ENCODE measurements at regions not wholly inside any gene's neighbourhood (a gene's known extent, or its start where the extent isn't known, plus 50 kb on each side); places are given as distances from the start of the nearest gene placed in this dataset.

DNA sequence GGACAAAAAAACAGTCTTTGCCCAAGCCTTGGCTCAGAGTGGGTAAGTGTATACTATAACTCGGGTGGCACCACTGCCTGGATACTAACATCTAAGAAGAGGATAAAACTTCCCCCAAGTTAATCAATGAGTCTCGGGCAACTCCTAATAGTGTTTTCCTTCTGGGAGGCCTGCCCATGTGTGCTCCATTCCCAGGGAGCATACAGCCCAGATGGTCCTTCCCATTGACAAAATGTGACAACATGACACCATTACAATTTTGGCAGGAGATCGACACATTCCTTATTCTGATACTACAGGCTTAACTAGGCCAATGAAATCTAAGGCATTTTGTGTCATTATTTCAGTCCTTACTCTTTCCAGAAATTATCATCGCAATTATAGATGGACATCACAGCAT lies 52.7 kb upstream of the CRIM1 start:
- Histone ChIP-seq H3K27me3 (ENCODE audit: low read depth) (no peaks in the 10 kb centered on the region), H3K9me3 (replicated peaks) (no peaks in the 10 kb centered on the region), H3K4me1 (no peaks in the 10 kb centered on the region), H3K4me3 (no peak overlapping the region), H3K27ac (replicated peaks) (no peak overlapping the region), H3K36me3 (no peaks in the 10 kb centered on the region)
- intact Hi-C loops (cut with micrococcal nuclease) = no loop called here
- no peak for DNase-seq
- TF ChIP-seq, protein P1, sequence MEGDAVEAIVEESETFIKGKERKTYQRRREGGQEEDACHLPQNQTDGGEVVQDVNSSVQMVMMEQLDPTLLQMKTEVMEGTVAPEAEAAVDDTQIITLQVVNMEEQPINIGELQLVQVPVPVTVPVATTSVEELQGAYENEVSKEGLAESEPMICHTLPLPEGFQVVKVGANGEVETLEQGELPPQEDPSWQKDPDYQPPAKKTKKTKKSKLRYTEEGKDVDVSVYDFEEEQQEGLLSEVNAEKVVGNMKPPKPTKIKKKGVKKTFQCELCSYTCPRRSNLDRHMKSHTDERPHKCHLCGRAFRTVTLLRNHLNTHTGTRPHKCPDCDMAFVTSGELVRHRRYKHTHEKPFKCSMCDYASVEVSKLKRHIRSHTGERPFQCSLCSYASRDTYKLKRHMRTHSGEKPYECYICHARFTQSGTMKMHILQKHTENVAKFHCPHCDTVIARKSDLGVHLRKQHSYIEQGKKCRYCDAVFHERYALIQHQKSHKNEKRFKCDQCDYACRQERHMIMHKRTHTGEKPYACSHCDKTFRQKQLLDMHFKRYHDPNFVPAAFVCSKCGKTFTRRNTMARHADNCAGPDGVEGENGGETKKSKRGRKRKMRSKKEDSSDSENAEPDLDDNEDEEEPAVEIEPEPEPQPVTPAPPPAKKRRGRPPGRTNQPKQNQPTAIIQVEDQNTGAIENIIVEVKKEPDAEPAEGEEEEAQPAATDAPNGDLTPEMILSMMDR (IDR thresholded peaks at IDR 0.05; ENCODE audit: borderline replicate concordance) = no peak

DNA sequence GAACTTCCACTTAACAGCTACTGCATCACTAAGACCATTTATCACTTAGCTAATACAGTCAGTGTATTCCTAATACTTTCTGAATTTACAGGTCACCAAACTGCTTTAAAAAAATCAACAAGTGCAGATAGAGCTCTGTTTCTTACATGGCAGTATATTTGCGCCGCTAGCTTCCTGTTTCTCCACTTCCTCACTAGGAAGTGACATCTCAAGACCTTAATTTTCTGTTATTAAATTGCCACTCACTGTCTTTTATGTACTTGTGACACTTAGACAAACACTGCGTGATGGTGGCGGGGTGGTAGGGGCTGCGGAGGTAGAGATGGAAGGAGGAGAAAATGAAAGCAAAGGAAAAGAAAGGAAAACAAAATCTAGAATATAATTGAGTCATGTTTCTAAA lies 53.7 kb upstream of the CRIM1 start:
- H3K27me3 ChIP-seq (ENCODE audit: low read depth) = no peaks in the 10 kb centered on the region
- H3K27ac ChIP-seq (replicated peaks) = no peak overlapping the region
- no peaks in the 10 kb centered on the region for H3K9me3 ChIP-seq (replicated peaks)
- no peaks in the 10 kb centered on the region for H3K36me3 ChIP-seq
- TF ChIP-seq, protein P1 (IDR thresholded peaks at IDR 0.05; ENCODE audit: borderline replicate concordance) = no peak
- no peak overlapping the region for H3K4me3 ChIP-seq
- H3K4me1 ChIP-seq = no peaks in the 10 kb centered on the region
- intact Hi-C loops (cut with micrococcal nuclease) = no loop called here
- DNase-seq = no peak

DNA sequence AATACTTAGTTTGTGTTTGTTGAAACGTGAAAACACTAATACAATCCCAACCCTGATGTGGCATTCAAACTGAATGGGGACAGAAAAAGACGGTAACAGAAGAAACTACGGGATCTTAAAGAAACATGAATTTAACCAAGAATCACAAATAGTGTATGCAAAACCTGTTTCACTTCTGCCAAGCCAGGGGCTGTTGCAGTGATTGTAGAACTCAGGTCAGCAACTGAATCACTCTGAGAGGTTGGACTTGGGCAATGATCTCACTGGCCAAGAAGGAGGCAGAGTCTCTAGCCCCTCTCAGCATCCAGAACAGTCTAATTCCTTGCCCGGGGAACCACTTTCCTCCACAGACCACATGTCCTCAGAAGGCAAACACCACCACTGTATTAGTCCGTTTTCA lies 54.9 kb upstream of the CRIM1 start:
- Histone ChIP-seq H3K4me1 (no peaks in the 10 kb centered on the region), H3K27ac (replicated peaks) (no peak overlapping the region), H3K36me3 (no peaks in the 10 kb centered on the region), H3K27me3 (ENCODE audit: low read depth) (no peaks in the 10 kb centered on the region), H3K9me3 (replicated peaks) (no peaks in the 10 kb centered on the region), H3K4me3 (no peak overlapping the region)
- intact Hi-C loops (cut with micrococcal nuclease) = no loop called here
- no peak for DNase-seq
- TF ChIP-seq, protein P1 (IDR thresholded peaks at IDR 0.05; ENCODE audit: borderline replicate concordance) = no peak

DNA sequence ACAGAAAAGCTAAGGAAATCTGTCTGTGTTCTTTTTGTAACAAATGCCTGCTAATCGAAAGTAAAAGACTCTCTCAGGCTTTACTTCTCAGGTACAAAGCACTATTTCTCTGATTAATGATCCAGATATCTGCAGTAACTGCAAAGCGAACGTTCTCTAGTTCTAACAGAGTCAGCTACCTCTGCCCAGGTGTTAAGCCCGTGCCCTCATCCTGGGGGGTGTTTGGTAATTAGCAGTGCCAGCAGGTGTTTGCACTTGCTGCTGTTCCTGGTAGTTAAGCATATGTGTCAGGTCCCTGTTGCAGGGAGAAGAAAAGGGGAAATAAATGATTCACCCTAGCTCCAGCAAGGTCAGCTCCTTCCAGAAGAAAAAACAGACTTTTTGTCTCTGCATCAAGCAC lies 58.8 kb upstream of the CRIM1 start:
- H3K27me3 ChIP-seq (ENCODE audit: low read depth) = no peaks in the 10 kb centered on the region
- no peak for DNase-seq
- H3K4me3 ChIP-seq = no peak overlapping the region
- TF ChIP-seq, protein P1 (IDR thresholded peaks at IDR 0.05; ENCODE audit: borderline replicate concordance) = no peak
- H3K27ac ChIP-seq (replicated peaks) = no peak overlapping the region
- H3K36me3 ChIP-seq = no peaks in the 10 kb centered on the region
- no peaks in the 10 kb centered on the region for H3K9me3 ChIP-seq (replicated peaks)
- intact Hi-C loops (cut with micrococcal nuclease) = no loop called here
- H3K4me1 ChIP-seq = no peaks in the 10 kb centered on the region

DNA sequence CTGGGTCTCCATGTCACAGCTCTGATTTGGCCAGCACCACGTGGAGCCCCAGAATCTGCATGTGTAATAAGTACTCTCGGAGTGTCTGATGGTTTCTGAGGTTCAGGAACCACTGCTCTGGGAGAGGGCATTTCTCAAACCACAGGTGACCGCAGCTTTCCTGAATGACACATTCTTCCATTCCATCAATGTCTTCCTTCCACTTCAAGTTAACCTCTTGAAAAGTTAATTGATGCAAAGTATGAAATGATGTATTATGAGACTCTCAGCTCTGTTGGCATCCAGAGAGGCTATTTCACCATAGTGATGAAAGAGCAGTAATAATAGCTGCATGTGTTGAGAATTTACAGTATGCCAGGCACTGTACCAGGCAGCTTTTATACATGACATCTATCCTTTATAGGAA lies 61.3 kb upstream of the CRIM1 start:
- Histone ChIP-seq H3K27me3 (ENCODE audit: low read depth) (no peaks in the 10 kb centered on the region), H3K27ac (replicated peaks) (no peak overlapping the region), H3K9me3 (replicated peaks) (no peaks in the 10 kb centered on the region), H3K36me3 (no peaks in the 10 kb centered on the region), H3K4me1 (no peaks in the 10 kb centered on the region), H3K4me3 (no peak overlapping the region)
- DNase-seq = no peak
- intact Hi-C loops (cut with micrococcal nuclease) = no loop called here
- TF ChIP-seq, protein P1 (IDR thresholded peaks at IDR 0.05; ENCODE audit: borderline replicate concordance) = no peak

Data from left ventricle myocardium inferior (tissue), 1 donor.